ENCODE measurements at regions not wholly inside any gene's neighbourhood (a gene's known extent, or its start where the extent isn't known, plus 50 kb on each side); places are given as distances from the start of the nearest gene placed in this dataset.
A peak's percentile ranks its signal among the peaks of the same experiment; 100 is the strongest.

DNA sequence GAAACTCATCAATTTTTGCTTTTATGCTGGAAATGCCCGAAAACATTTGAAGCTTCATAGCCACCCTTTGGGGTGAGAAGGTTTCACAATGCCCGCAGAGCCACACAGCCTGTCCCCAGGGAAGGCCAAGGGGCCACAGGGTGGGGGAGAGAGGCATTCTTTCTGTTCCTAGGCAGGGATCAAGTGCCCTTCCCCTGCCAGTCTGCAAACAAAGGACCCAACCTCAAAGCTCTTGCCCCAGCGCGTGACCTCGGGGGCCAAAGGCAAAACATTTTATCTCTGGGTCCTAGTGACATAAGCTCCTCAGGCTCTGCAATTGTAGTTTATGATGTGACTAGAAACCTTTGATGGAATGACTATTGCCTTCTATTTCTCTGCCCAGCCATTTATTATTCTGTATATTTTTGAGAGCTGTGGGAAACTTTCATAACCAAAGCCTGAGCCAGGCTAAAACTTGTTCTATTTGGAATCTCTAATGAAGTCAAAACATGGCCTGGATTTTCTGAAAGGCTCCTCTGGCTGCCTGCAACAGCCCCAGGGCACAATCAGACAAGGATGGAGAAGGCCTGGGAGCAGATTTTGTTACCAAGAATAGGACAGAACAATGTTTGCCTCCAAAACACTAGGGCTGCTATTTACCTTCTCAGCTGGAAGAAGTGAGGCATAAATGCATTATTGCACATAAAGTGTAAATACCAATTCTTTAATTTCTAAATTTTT is 137.2 kb upstream of the KCTD1 start:
- DNase-seq (peak in 2 of 3 donors; percentile 15 to 29), ATAC-seq (ENCODE audit: insufficient read depth, low FRiP score) (no peak)
- H3K27me3 ChIP-seq (ENCODE audit: control insufficient read depth in 3 of 3, insufficient read depth in 3 of 3, low read length in 2 of 3) = no peaks in the 10 kb centered on the region
- H3K9me3 ChIP-seq (ENCODE audit: control insufficient read depth in 4 of 4, insufficient read depth in 3 of 4, low read length in 3 of 4) = no peaks in the 10 kb centered on the region
- no peaks in the 10 kb centered on the region for H3K36me3 ChIP-seq (ENCODE audit: control insufficient read depth in 4 of 4, insufficient read depth in 4 of 4, low read length in 4 of 4)
- no peak overlapping the region for H3K9ac ChIP-seq (ENCODE audit: insufficient read depth in 1 of 2, low read length in 2 of 2)
- TF ChIP-seq, protein P1, sequence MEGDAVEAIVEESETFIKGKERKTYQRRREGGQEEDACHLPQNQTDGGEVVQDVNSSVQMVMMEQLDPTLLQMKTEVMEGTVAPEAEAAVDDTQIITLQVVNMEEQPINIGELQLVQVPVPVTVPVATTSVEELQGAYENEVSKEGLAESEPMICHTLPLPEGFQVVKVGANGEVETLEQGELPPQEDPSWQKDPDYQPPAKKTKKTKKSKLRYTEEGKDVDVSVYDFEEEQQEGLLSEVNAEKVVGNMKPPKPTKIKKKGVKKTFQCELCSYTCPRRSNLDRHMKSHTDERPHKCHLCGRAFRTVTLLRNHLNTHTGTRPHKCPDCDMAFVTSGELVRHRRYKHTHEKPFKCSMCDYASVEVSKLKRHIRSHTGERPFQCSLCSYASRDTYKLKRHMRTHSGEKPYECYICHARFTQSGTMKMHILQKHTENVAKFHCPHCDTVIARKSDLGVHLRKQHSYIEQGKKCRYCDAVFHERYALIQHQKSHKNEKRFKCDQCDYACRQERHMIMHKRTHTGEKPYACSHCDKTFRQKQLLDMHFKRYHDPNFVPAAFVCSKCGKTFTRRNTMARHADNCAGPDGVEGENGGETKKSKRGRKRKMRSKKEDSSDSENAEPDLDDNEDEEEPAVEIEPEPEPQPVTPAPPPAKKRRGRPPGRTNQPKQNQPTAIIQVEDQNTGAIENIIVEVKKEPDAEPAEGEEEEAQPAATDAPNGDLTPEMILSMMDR (IDR thresholded peaks at IDR 0.05; ENCODE audit: control extremely low read depth, extremely low read depth) = no peak
- H3K4me3 ChIP-seq = no peak overlapping the region
- H3K27ac ChIP-seq (ENCODE audit: low read depth in 1 of 2, low read length in 1 of 2) = no peak overlapping the region
- WGBS, 2 donors = 54 to 83% methylated on average over 5 of the region's 5 CpGs
- peaks cover 0 to 10% (median 0%) of the 10 kb centered on the region in 5 donors for H3K4me1 ChIP-seq (ENCODE audit: control insufficient read depth in 5 of 5, insufficient read depth in 5 of 5, low read length in 5 of 5)

DNA sequence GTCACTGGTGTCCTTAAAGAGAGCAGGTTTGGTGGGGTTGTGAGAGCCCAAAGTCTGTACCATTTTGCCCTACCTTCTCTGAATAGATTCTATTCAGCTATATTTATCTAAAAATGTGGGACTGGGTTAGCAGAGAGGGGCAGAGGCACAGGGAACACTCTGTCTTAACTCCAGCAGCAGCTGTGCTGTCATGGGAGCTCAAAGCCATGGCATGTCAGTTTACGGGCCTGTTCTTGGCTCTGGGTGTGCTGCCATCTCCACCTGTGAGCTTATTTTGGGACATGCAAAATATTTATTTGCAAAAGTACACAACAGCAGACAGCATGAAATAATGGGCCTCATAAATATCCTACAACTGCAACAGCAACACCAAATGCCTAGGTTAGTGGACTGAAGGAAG is 129.6 kb upstream of the KCTD1 start:
- no peaks in the 10 kb centered on the region for H3K36me3 ChIP-seq (ENCODE audit: control insufficient read depth in 4 of 4, insufficient read depth in 4 of 4, low read length in 4 of 4)
- no peaks in the 10 kb centered on the region for H3K4me1 ChIP-seq (ENCODE audit: control insufficient read depth in 5 of 5, insufficient read depth in 5 of 5, low read length in 5 of 5)
- H3K9me3 ChIP-seq (ENCODE audit: control insufficient read depth in 4 of 4, insufficient read depth in 3 of 4, low read length in 3 of 4) = peaks cover 0 to 3% (median 0%) of the 10 kb centered on the region in 4 donors
- no peak overlapping the region for H3K27ac ChIP-seq (ENCODE audit: low read depth in 1 of 2, low read length in 1 of 2)
- DNase-seq = no peak
- H3K9ac ChIP-seq (ENCODE audit: insufficient read depth in 1 of 2, low read length in 2 of 2) = no peak overlapping the region
- H3K27me3 ChIP-seq (ENCODE audit: control insufficient read depth in 3 of 3, insufficient read depth in 3 of 3, low read length in 2 of 3) = no peaks in the 10 kb centered on the region
- no peak for ATAC-seq (ENCODE audit: insufficient read depth, low FRiP score)
- TF ChIP-seq, protein P1 (IDR thresholded peaks at IDR 0.05; ENCODE audit: control extremely low read depth, extremely low read depth) = no peak
- H3K4me3 ChIP-seq = no peak overlapping the region
- WGBS, 2 donors = 89 to 92% methylated on average over 1 of the region's 1 CpG

DNA sequence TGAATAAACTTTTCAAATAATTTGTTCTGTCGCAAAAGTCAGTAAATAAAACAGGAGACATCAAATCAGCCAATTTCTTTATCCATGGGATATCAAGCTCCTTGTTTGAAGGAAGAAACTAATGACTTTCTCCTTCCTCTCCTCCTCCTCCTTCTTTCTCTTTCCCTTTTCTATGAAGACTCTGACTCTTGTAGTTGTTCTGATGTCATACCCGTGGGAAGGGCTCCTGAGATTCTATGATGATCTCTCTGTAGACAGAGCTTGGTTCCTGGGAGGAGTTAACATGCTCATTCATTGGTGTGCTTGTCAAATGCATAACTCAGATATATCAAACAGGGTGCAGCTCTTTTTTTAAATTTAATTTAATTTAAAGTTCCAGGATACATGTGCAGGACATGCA is 118.7 kb upstream of the KCTD1 start:
- Histone ChIP-seq H3K9me3 (ENCODE audit: control insufficient read depth in 4 of 4, insufficient read depth in 3 of 4, low read length in 3 of 4) (no peaks in the 10 kb centered on the region), H3K36me3 (ENCODE audit: control insufficient read depth in 4 of 4, insufficient read depth in 4 of 4, low read length in 4 of 4) (no peaks in the 10 kb centered on the region), H3K27ac (ENCODE audit: low read depth in 1 of 2, low read length in 1 of 2) (no peak overlapping the region), H3K27me3 (ENCODE audit: control insufficient read depth in 3 of 3, insufficient read depth in 3 of 3, low read length in 2 of 3) (no peaks in the 10 kb centered on the region), H3K9ac (ENCODE audit: insufficient read depth in 1 of 2, low read length in 2 of 2) (no peak overlapping the region), H3K4me1 (ENCODE audit: control insufficient read depth in 5 of 5, insufficient read depth in 5 of 5, low read length in 5 of 5) (no peaks in the 10 kb centered on the region), H3K4me3 (no peak overlapping the region)
- ATAC-seq (ENCODE audit: insufficient read depth, low FRiP score) (no peak), DNase-seq (no peak)
- 72 to 79% methylated on average over 2 of the region's 2 CpGs for WGBS, 2 donors
- TF ChIP-seq, protein P1 (IDR thresholded peaks at IDR 0.05; ENCODE audit: control extremely low read depth, extremely low read depth) = no peak

DNA sequence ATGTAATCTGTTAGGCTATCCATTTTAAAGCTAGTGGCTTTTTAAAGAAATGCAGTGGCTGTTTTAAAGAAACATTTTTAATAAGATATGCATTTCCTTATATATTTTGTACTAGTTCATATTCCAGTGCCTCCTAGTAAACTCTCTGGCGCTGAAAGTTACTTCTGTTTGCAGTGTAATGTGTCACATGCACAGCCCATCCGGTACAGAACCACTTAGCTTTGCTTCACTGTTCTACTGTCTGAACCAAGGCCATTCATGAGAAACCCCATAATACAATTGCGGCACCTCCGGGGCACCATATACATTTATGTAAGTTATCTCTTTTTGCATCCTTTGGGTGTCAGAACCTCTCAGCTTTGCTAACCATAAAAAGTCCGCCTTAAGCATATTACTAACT is 114.6 kb upstream of the KCTD1 start:
- Histone ChIP-seq H3K36me3 (ENCODE audit: control insufficient read depth in 4 of 4, insufficient read depth in 4 of 4, low read length in 4 of 4) (no peaks in the 10 kb centered on the region), H3K9me3 (ENCODE audit: control insufficient read depth in 4 of 4, insufficient read depth in 3 of 4, low read length in 3 of 4) (no peaks in the 10 kb centered on the region), H3K9ac (ENCODE audit: insufficient read depth in 1 of 2, low read length in 2 of 2) (no peak overlapping the region), H3K4me1 (ENCODE audit: control insufficient read depth in 5 of 5, insufficient read depth in 5 of 5, low read length in 5 of 5) (peaks cover 0 to 7% (median 4%) of the 10 kb centered on the region in 5 donors), H3K4me3 (no peak overlapping the region), H3K27ac (ENCODE audit: low read depth in 1 of 2, low read length in 1 of 2) (no peak overlapping the region), H3K27me3 (ENCODE audit: control insufficient read depth in 3 of 3, insufficient read depth in 3 of 3, low read length in 2 of 3) (no peaks in the 10 kb centered on the region)
- ATAC-seq (ENCODE audit: insufficient read depth, low FRiP score) = no peak
- DNase-seq = peak in 1 of 3 donors; percentile 11
- WGBS, 2 donors = 65 to 75% methylated on average over 5 of the region's 5 CpGs
- TF ChIP-seq, protein P1 (IDR thresholded peaks at IDR 0.05; ENCODE audit: control extremely low read depth, extremely low read depth) = no peak
